HT1080 (cell line): ENCODE measurements at regions not wholly inside any gene's neighbourhood (a gene's known extent, or its start where the extent isn't known, plus 50 kb on each side); places are given as distances from the start of the nearest gene placed in this dataset. TPM values are rescaled to one million over a fixed set of nuclear protein-coding genes. Genes with fewer than 3 reads are reported as not detected.

Experiments
- small RNA-seq: library from RNA; depleted of rRNA; stranded (forward); fragments of <200 nt; gene quantifications from one replicate; pipeline ENCODE3, GENCODE V24; 2014

Small RNA genes lying in the stretch of these regions (small RNA-seq; reads per million reads assigned to genes)
- gene RF00019: not detected
- not detected for gene RNA5SP318
- gene SNRPEP8: not detected
